Calu3 (cell line): ENCODE measurements at regions not wholly inside any gene's neighbourhood (a gene's known extent, or its start where the extent isn't known, plus 50 kb on each side); places are given as distances from the start of the nearest gene placed in this dataset.
"Not testable (repeated sequence)": the region's sequence is repeated elsewhere in the genome, so short reads cannot be mapped to it uniquely, and the experiment has no call there.

Source experiments
- BruUV-seq: library from RNA; stranded (reverse); fragments of 400-500 nt; replicated peaks from 2 replicates; lab custom pipeline; 2021; lab: Mats Ljungman, UMichigan
- CTCF ChIA-PET: fragments of 300-600 bp; sonication (Branson Sonifier 250); formaldehyde crosslinking; loops from one replicate; lab custom pipeline; 2022; ENCODE audit warnings: antibody characterized with exemption; lab: Charles Lee
- DNase-seq: peaks from one replicate; pipeline ENCODE4 v3.0.0; 2022
- H3K27ac Mint-ChIP-seq: one replicate; pipeline ENCODE4 v1.8.0; 2022; ENCODE audit warnings: mixed read lengths; ENCODE audit not compliant: unreplicated experiment
- H3K27me3 Mint-ChIP-seq: one replicate; pipeline ENCODE4 v1.8.0; 2022; ENCODE audit warnings: mixed read lengths; ENCODE audit not compliant: unreplicated experiment
- H3K36me3 Mint-ChIP-seq: one replicate; pipeline ENCODE4 v1.8.0; 2022; ENCODE audit warnings: mild to moderate bottlenecking, moderate library complexity, mixed read lengths; ENCODE audit not compliant: insufficient read depth, unreplicated experiment
- H3K4me1 Mint-ChIP-seq: one replicate; pipeline ENCODE4 v1.8.0; 2022; ENCODE audit warnings: mild to moderate bottlenecking, low read depth, mixed read lengths; ENCODE audit not compliant: unreplicated experiment
- H3K4me3 Mint-ChIP-seq: one replicate; pipeline ENCODE4 v1.8.0; 2022; ENCODE audit warnings: mild to moderate bottlenecking, low read depth, moderate library complexity, mixed read lengths; ENCODE audit not compliant: unreplicated experiment
- H3K9me3 Mint-ChIP-seq: one replicate; pipeline ENCODE4 v1.8.0; 2022; ENCODE audit warnings: low read depth, mixed read lengths; ENCODE audit not compliant: unreplicated experiment
- intact Hi-C: fragments of 100-400 bp; cut with micrococcal nuclease; formaldehyde crosslinking; loops from one replicate; pipeline ENCODE4 v1.10.0; 2022; ENCODE audit not compliant: unreplicated experiment
- TF ChIP-seq, protein P1 (sequence below): fragments of 200-600 bp; IDR thresholded peaks from one replicate; pipeline ENCODE4 v1.8.0; 2022; ENCODE audit warnings: antibody characterized with exemption; ENCODE audit not compliant: unreplicated experiment

DNA sequence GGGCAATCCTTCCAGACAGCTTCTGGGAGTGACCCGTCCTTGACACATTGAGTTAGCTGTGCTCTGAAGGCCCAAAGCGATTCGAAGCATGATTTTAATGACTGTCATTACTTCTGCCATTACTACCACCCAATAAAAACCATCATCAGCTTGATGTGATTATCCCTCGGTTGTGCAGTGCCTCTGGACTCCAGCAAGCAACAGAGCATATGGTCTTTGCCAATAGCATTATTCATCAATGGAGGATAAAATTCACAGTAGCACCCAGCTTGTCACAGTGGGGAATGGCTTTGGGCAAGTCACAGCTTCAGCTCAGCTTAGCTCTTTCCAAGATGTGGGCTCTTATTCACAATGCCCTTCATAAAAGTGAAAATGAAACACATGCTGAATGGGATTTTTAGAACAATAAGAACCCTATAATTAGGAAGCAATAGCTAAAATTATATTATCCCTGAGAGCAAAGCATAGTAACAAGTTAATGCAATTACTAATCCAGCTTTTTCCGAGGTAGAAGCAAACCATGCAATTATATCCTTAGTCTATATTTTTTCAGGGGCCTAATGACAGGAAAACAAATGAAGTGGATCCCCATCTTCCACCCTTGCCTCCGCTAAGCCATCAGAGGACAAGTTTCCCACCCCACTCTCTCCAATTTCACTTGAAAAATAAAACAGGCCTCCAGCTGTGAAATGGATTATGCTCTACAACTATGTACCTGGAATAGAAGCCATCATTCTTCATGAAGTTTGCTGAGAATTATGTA is 163.0 kb upstream of the EEA1 start:
- intact Hi-C loops = loop anchor here (2.0 to 5.0 kb wide), 3 partner anchors 45 to 289 kb away; no protein-coding TSS in a partner anchor
- Mint-ChIP-seq H3K4me1 (peaks cover 51% of the 10 kb centered on the region), H3K27me3 (no peaks in the 10 kb centered on the region), H3K27ac (no peak overlapping the region), H3K4me3 (no peak overlapping the region), H3K36me3 (peaks cover 4% of the 10 kb centered on the region), H3K9me3 (no peaks in the 10 kb centered on the region)
- TF ChIP-seq, protein P1, sequence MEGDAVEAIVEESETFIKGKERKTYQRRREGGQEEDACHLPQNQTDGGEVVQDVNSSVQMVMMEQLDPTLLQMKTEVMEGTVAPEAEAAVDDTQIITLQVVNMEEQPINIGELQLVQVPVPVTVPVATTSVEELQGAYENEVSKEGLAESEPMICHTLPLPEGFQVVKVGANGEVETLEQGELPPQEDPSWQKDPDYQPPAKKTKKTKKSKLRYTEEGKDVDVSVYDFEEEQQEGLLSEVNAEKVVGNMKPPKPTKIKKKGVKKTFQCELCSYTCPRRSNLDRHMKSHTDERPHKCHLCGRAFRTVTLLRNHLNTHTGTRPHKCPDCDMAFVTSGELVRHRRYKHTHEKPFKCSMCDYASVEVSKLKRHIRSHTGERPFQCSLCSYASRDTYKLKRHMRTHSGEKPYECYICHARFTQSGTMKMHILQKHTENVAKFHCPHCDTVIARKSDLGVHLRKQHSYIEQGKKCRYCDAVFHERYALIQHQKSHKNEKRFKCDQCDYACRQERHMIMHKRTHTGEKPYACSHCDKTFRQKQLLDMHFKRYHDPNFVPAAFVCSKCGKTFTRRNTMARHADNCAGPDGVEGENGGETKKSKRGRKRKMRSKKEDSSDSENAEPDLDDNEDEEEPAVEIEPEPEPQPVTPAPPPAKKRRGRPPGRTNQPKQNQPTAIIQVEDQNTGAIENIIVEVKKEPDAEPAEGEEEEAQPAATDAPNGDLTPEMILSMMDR = no peak
- no TSS peak for BruUV-seq
- no peak for DNase-seq
- CTCF ChIA-PET = interaction anchor here (1.0 kb wide), 1 partner anchor 29 kb away, joined by 3 read pairs; no protein-coding TSS in a partner anchor

DNA sequence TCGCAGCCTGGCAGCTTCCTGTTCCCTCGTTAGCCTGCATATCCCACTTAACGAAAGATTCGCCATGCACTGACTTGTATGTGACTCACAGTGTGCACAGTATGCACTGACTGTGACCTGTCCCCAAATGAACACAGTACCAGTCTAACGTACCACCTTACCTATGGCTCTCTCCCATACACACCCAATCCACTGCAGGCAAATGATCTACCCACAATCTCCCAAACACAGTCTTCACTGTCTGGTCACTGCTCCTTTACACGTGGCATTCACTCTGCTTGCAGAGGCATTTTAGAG is 163.5 kb upstream of the EEA1 start:
- no peak for DNase-seq
- no peaks in the 10 kb centered on the region for H3K9me3 Mint-ChIP-seq
- H3K4me3 Mint-ChIP-seq = no peak overlapping the region
- no TSS peak for BruUV-seq
- H3K27ac Mint-ChIP-seq = no peak overlapping the region
- CTCF ChIA-PET = no interaction called here
- TF ChIP-seq, protein P1 = no peak
- peaks cover 4% of the 10 kb centered on the region for H3K36me3 Mint-ChIP-seq
- H3K27me3 Mint-ChIP-seq = no peaks in the 10 kb centered on the region
- intact Hi-C loops = loop anchor here (5.0 kb wide), 1 partner anchor 45 kb away; no protein-coding TSS in a partner anchor
- peaks cover 45% of the 10 kb centered on the region for H3K4me1 Mint-ChIP-seq

DNA sequence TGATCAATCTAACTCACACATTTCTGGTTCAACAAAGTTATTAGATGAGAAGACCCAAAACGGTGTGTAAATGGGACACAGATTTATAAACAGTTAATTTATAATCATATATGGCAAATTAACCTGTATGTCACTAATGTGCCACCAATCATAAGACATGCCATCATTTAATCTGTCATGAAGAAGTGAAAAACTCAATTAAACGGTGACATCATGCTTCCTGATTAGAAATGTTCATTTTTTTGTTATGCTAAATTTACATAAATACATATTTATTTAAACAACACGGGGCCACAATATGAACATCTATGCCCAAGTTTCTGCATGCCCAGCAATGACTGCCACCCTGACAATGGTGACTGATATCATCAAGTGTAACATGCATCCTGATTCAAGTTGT is 164.1 kb upstream of the EEA1 start:
- H3K36me3 Mint-ChIP-seq = peaks cover 4% of the 10 kb centered on the region
- H3K4me1 Mint-ChIP-seq = peaks cover 39% of the 10 kb centered on the region
- H3K27me3 Mint-ChIP-seq = no peaks in the 10 kb centered on the region
- H3K27ac Mint-ChIP-seq = no peak overlapping the region
- CTCF ChIA-PET = interaction anchor here (0.5 kb wide), 1 partner anchor 45 kb away, joined by 4 read pairs; no protein-coding TSS in a partner anchor
- DNase-seq = no peak
- H3K4me3 Mint-ChIP-seq = no peak overlapping the region
- no peaks in the 10 kb centered on the region for H3K9me3 Mint-ChIP-seq
- no TSS peak for BruUV-seq
- TF ChIP-seq, protein P1 = no peak
- intact Hi-C loops = loop anchor here (5.0 kb wide), 1 partner anchor 44 kb away; no protein-coding TSS in a partner anchor

DNA sequence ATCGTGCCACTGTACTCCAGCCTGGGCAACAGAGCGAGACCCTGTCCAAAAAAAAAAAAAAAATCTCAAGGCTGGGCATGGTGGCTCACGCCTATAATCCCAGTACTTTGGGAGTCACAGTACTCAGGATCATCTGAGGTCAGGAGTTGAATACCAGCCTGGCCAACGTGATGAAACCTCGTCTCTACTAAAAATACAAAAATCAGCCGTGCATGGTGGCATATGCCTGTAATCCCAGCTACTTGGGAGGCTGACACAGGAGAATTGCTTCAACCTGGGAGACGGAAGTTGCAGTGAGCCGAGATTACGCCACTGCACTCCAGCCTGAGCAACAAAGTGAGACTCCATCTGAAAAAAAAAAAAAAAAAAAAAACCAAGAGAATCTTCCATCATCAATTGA is 165.1 kb upstream of the EEA1 start:
- H3K4me3 Mint-ChIP-seq, H3K27me3 Mint-ChIP-seq, BruUV-seq, H3K9me3 Mint-ChIP-seq, DNase-seq, H3K36me3 Mint-ChIP-seq, H3K27ac Mint-ChIP-seq, CTCF ChIA-PET: not testable (repeated sequence)
- H3K4me1 Mint-ChIP-seq = peaks cover 34% of the 10 kb centered on the region
- intact Hi-C loops = loop anchor here (5.0 kb wide), 1 partner anchor 43 kb away; no protein-coding TSS in a partner anchor
